ENCODE measurements at regions not wholly inside any gene's neighbourhood (a gene's known extent, or its start where the extent isn't known, plus 50 kb on each side); places are given as distances from the start of the nearest gene placed in this dataset.

- peak in 1 of 2 donors; percentile 18 for DNase-seq (ENCODE audit: low read depth in 2 of 2, low spot score in 1 of 2)
Observed at GRCh38 chr6:14452567-14453527, 335.3 kb downstream of the CD83 start.

- no peak for DNase-seq (ENCODE audit: low read depth in 2 of 2, low spot score in 1 of 2)
Observed at GRCh38 chr6:14453712-14454472, 336.3 kb downstream of the CD83 start.

DNA sequence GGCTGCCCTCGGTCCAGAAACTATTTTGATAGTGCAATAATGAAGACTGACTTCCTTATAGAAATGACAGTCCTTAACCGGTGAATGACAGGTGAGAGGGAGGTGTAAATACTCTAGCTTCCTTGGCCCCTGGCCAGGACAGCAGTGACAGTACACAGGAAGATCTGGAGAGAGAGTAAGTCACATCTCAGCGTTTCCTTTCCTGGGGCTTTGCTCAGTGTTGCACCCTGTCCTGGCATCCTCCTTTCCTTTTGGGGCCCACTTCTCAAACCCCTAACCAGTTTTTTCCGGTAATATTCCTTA, 336.9 kb downstream of the CD83 start:
- DNase-seq (ENCODE audit: low read depth in 2 of 2, low spot score in 1 of 2): no peak

DNA sequence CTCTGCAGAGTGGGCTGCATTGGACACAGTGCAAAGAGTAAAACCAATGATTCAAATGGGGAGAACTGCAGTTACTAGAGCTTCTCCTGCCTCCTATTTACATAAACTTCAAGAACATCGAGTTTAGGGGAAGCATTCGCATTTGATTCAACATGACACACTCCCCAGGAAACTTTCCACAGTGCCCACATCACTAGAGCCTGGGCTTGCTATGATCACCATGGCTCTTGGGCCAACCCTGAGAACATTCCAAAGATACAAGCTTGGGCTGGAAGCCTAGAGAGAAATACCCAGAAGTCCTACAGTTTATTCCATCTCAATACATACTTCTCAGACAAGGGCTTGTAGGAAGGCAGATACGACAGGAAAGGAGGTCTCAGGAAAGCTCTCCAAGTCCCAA, 337.9 kb downstream of the CD83 start:
- no peak for DNase-seq (ENCODE audit: low read depth in 2 of 2, low spot score in 1 of 2)

DNA sequence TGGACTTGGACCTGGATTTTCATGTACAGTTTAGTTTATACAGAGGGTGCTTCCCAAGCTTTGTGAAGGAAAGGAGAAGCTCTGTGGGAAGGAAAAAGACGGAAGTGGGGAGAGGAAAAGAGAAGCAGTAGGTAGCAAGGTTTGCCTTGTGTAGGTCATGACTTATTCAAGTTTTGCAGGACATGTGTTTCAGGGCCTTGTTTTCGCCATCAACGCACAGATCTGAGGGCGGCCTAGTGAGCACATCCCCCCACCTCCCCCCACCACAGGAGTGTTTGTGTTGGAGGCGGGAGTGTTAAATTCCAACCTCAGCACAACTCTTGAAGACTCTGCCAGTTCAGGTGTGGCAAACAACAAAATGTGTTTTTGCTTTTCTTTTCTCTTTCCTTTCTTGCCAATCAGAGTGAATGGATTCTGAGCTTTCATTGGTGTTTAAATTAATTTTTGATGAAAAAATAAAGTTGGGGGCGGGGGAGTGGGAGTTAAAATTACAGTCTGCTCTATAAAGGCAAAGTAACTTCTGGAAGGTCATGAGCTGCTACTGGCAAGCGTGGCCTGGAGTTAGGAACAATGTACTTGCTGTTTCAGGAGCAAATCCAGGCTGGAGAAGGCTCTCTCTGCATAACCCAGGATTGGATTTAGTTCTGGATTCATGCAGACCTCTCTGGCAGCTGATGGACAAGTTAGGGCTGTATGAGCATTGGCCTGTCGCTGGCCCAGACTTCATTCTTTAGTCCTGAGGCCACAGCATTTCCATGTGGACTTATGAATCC, 338.5 kb downstream of the CD83 start:
- no peak for DNase-seq (ENCODE audit: low read depth in 2 of 2, low spot score in 1 of 2)

DNA sequence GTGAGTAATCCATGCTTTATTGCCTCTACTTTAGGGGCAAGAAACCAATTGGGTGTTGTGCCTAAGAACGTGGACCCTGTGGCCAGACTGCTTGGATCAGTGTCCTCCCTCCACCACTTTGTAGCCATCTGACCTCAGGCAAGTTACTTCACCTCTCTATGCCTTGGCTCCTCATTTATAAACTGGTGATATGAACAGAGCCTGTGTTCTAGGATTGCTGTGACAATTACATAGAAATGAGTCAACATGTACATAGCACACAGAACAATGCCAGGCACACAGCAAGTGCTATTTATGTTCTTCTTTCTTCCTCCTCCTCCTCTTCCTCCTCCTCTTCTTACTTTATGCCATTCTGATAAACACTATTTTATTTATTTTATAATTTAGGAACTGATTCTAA, 339.4 kb downstream of the CD83 start:
- DNase-seq (ENCODE audit: low read depth in 2 of 2, low spot score in 1 of 2): no peak

- no peak for DNase-seq (ENCODE audit: low read depth in 2 of 2, low spot score in 1 of 2)
Observed at GRCh38 chr6:14458669-14459266, 341.2 kb downstream of the CD83 start.

DNA sequence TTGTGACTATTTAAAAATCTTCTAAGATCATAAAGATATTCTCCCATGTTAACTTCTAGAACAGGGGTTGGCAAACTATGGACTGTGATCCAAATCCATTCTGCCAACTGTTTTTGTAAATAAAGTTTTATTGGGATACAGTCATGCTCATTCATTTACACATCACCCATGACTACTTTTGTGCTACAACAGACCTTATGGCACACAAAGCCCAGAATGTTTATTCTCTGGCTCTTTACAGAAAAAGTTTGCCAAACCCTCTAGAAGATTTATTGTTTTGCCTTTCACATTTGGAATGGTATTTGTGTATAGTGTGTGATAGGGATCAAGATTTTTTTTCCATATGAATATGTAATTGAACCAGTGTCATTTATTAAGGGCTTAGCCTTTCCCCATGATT, 341.7 kb downstream of the CD83 start:
- DNase-seq (ENCODE audit: low read depth in 2 of 2, low spot score in 1 of 2): no peak

GRCh38 chr6:14460556-14460955, 343.0 kb downstream of the CD83 start:
- no peak for DNase-seq (ENCODE audit: low read depth in 2 of 2, low spot score in 1 of 2)

DNA sequence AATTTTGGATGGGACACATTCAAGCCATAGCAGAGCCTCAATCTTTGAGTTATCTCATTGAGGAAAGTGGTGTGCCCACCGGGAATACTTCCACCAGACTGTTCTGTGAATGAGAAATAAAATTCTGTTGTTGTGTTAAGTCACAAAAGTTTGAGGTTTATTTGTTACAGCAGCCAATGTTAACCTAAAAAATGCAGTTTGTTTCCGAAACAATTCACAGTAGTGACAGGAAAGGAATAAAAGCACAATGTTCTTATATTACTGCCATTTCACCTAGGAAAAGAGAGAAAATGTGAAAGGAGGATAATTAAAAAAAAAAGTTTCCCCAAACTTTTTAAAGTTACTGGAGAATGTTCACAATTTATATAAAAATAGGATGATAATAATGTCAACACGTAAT, 344.6 kb downstream of the CD83 start:
- DNase-seq (ENCODE audit: low read depth in 2 of 2, low spot score in 1 of 2): no peak

DNA sequence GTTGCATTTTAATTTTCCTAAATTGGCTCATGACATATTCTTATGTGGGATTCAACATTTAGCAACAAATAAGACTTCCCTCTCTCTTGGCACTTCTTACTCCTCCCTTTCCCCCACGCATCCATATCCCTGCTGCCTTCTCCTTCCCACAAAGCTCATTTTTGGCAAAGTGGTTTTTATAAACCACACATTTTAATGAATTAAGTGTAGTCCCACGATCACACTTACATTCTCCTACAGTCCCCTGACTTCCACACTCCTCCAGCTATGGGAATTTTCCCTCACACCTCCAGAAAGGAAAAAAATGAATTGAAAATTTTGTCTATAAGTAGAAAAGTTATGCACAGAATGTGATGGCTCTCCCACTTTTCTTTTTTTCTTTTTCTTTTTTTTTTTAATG, 345.0 kb downstream of the CD83 start:
- DNase-seq (ENCODE audit: low read depth in 2 of 2, low spot score in 1 of 2): no peak

- DNase-seq (ENCODE audit: low read depth in 2 of 2, low spot score in 1 of 2): no peak
Observed at GRCh38 chr6:14463110-14463509, 345.5 kb downstream of the CD83 start.

GRCh38 chr6:14464055-14464454, 346.5 kb downstream of the CD83 start:
- no peak for DNase-seq (ENCODE audit: low read depth in 2 of 2, low spot score in 1 of 2)

DNA sequence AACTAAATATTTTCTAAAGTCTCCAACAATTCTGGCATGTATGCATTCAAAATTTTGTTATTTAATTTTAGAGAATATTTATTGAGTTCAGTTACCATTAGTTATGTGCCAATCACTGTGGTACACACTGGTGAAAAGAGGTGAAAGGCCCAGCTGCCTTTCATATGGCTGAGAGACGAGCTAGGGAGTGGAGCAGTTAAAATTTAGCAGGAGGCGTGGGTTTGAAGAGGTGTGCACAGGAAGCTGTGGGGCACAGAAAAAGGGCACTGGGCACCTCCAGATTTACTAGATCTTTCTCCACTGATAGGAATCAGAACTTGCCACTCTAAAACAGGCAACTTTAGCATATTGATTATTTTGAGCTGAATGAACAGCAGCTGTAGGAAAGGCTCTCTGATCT, 347.1 kb downstream of the CD83 start:
- DNase-seq (ENCODE audit: low read depth in 2 of 2, low spot score in 1 of 2): no peak

- no peak for DNase-seq (ENCODE audit: low read depth in 2 of 2, low spot score in 1 of 2)
Observed at GRCh38 chr6:14466278-14466677, 348.7 kb downstream of the CD83 start.

GRCh38 chr6:14467591-14467990, 350.0 kb downstream of the CD83 start:
- DNase-seq (ENCODE audit: low read depth in 2 of 2, low spot score in 1 of 2): no peak

GRCh38 chr6:14468647-14469321, 351.2 kb downstream of the CD83 start:
- DNase-seq (ENCODE audit: low read depth in 2 of 2, low spot score in 1 of 2): no peak

DNA sequence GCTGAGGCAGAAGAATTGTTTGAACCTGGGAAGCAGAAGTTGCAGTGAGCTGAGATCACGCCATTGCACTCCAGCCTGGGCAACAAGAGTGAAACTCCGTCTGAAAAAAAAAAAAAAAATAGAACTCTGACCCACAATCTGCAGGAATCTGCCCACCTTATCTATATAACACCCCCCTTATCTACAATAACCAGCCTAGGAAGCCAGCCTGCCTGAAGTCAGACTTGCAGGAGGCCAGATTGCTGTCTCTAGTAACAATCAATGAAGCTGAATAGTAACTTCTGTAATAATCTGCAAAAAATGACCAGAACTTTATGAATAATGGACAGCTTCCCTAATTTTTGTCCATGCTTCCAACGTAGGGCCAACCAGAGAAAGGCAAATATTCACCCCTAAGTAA, 352.5 kb downstream of the CD83 start:
- DNase-seq (ENCODE audit: low read depth in 2 of 2, low spot score in 1 of 2): no peak

- DNase-seq (ENCODE audit: low read depth in 2 of 2, low spot score in 1 of 2): no peak
Observed at GRCh38 chr6:14470671-14471070, 353.1 kb downstream of the CD83 start.

GRCh38 chr6:14472255-14472985, 354.8 kb downstream of the CD83 start:
- DNase-seq (ENCODE audit: low read depth in 2 of 2, low spot score in 1 of 2): no peak

Measured in stimulated activated CD8-positive, alpha-beta memory T cell treated with anti-CD3 and anti-CD28 coated beads, Interleukin-4, amount 100 ng/mL, for 4 hours (primary cell).